GM12873 (cell line): ENCODE measurements at regions not wholly inside any gene's neighbourhood (a gene's known extent, or its start where the extent isn't known, plus 50 kb on each side); places are given as distances from the start of the nearest gene placed in this dataset.

ENCODE experiments used
- CTCF ChIP-seq: IDR thresholded peaks from 2 replicates; pipeline ENCODE4 v1.5.1; 2012; ENCODE audit warnings: low read depth, mild to moderate bottlenecking, moderate library complexity, low read length, control low read depth; ENCODE audit not compliant: insufficient read depth; ENCODE audit errors: missing control alignments

GRCh38 chr2:7270011-7270431 lies 352.8 kb downstream of the RNF144A start:
- no peak for TF ChIP-seq CTCF

- TF ChIP-seq CTCF: no peak
Observed at GRCh38 chr2:7272210-7272609, 355.0 kb downstream of the RNF144A start.

- TF ChIP-seq CTCF: no peak
Observed at GRCh38 chr2:7278984-7279383, 361.8 kb downstream of the RNF144A start.

GRCh38 chr2:7279421-7279949 lies 362.3 kb downstream of the RNF144A start:
- no peak for TF ChIP-seq CTCF

GRCh38 chr2:7280790-7281189 lies 363.6 kb downstream of the RNF144A start:
- no peak for TF ChIP-seq CTCF

DNA sequence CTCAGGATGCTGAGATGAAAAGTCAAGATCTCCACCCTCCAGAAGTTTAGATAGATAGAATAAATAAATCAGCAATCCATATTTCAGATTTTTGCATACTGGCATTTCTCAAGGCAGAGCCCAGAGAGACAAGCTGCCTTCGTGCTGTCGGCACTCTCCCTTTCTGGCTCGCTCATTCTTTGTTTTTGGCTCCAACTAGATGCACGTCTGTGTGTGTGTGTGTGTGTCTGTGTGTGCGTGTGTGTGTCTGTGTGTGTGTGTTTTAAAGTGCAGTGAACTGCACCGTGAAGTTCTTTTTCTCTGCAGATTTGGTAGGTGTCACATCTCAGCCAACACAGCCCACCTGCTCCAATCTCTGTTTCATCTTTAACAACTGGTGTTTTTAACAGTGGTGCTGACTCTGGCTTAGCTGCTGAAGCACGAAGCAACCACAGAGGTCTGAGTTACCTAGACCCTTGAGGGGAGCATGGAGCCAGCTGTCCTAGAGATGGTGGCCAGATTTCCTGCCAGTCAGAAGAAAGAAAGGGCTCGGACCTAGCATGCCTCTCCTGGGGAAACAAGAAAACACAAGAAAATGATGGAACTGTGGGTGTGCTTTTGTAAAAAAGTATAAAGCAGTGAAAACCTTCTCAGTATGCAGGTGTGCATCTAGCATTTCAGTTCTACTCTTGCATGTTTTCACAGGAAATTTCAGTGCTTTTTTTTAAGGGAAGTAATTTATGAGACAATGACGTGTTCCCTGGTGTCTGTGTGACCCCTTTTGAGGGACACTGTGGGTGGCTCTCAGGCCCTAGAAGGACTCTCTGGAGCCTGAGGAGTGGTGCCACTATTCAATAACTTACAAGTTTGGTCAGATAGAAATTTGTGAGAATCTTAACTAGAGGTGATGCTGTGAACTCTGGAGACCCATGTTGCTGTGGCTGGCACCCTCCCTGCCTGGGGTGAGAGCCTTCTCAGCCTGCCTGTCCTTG lies 364.3 kb downstream of the RNF144A start:
- TF ChIP-seq CTCF: no peak

DNA sequence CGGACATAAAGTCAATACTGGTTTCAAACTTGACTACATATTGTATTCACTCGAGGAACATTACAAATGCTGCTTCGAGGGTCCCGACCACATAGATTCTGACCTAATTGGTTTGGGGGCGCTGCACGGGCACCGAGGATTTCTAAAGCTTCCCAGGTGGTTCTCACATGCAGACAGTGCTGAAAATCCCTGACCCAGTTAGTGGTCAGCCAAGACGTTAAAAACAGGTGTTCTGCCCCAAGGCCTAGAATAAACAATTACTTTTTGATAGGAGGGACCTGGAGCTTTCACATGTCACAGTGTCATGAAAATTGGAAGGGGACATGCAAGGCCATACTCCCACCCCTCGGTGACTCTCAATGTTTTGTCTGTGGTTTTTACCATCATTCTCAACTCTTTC lies 368.9 kb downstream of the RNF144A start:
- TF ChIP-seq CTCF: no peak
